ENCODE measurements at regions not wholly inside any gene's neighbourhood (a gene's known extent, or its start where the extent isn't known, plus 50 kb on each side); places are given as distances from the start of the nearest gene placed in this dataset.
"Not testable (repeated sequence)": the region's sequence is repeated elsewhere in the genome, so short reads cannot be mapped to it uniquely, and the experiment has no call there.

GRCh38 chr3:31096661-31097395 is 202.4 kb upstream of the GADL1 start:
- Mint-ChIP-seq H3K4me3 (no peak overlapping the region), H3K36me3 (ENCODE audit: low read depth) (no peaks in the 10 kb centered on the region), H3K27me3 (no peaks in the 10 kb centered on the region), H3K4me1 (peaks cover 15% of the 10 kb centered on the region), H3K9me3 (peaks cover 3% of the 10 kb centered on the region), H3K27ac (no peak overlapping the region)
- POLR2A ChIA-PET: no interaction called here
- CTCF ChIA-PET: interaction anchor here (1.3 kb wide), 1 partner anchor 9 kb away, joined by 6 read pairs; no protein-coding TSS in a partner anchor
- peak; percentile 8 for DNase-seq

GRCh38 chr3:31100519-31100918 is 206.1 kb upstream of the GADL1 start:
- CTCF ChIA-PET: interaction anchor here (0.6 kb wide), 1 partner anchor 11 kb away, joined by 3 read pairs; no protein-coding TSS in a partner anchor
- Mint-ChIP-seq H3K36me3 (ENCODE audit: low read depth) (peaks cover 2% of the 10 kb centered on the region), H3K9me3 (peaks cover 7% of the 10 kb centered on the region), H3K27me3 (no peaks in the 10 kb centered on the region), H3K27ac (no peak overlapping the region), H3K4me3 (no peak overlapping the region), H3K4me1 (peaks cover 17% of the 10 kb centered on the region)
- POLR2A ChIA-PET: no interaction called here
- no peak for DNase-seq

GRCh38 chr3:31101285-31101684 is 206.8 kb upstream of the GADL1 start:
- H3K27me3 Mint-ChIP-seq; H3K27ac Mint-ChIP-seq; H3K36me3 Mint-ChIP-seq (ENCODE audit: low read depth); POLR2A ChIA-PET; CTCF ChIA-PET; DNase-seq; H3K4me3 Mint-ChIP-seq; H3K9me3 Mint-ChIP-seq: not testable (repeated sequence)
- peaks cover 20% of the 10 kb centered on the region for H3K4me1 Mint-ChIP-seq

GRCh38 chr3:31102196-31102879 is 207.9 kb upstream of the GADL1 start:
- CTCF ChIA-PET: interaction anchor here (1.3 kb wide), 1 partner anchor 9 kb away, joined by 3 read pairs; no protein-coding TSS in a partner anchor
- H3K4me3 Mint-ChIP-seq: no peak overlapping the region
- no peak overlapping the region for H3K27ac Mint-ChIP-seq
- no peaks in the 10 kb centered on the region for H3K27me3 Mint-ChIP-seq
- H3K9me3 Mint-ChIP-seq: peaks cover 7% of the 10 kb centered on the region
- peaks cover 2% of the 10 kb centered on the region for H3K36me3 Mint-ChIP-seq (ENCODE audit: low read depth)
- DNase-seq: no peak
- peaks cover 18% of the 10 kb centered on the region for H3K4me1 Mint-ChIP-seq
- POLR2A ChIA-PET: no interaction called here

GRCh38 chr3:31103181-31103580 is 208.7 kb upstream of the GADL1 start:
- Mint-ChIP-seq H3K27me3 (no peaks in the 10 kb centered on the region), H3K27ac (no peak overlapping the region), H3K36me3 (ENCODE audit: low read depth) (peaks cover 2% of the 10 kb centered on the region), H3K4me1 (peaks cover 17% of the 10 kb centered on the region), H3K9me3 (peaks cover 9% of the 10 kb centered on the region), H3K4me3 (no peak overlapping the region)
- ChIA-PET CTCF (interaction anchor here (1.3 kb wide), 1 partner anchor 10 kb away, joined by 3 read pairs; no protein-coding TSS in a partner anchor), POLR2A (no interaction called here)
- DNase-seq: no peak

- Mint-ChIP-seq H3K4me1 (peaks cover 17% of the 10 kb centered on the region), H3K27ac (no peak overlapping the region), H3K4me3 (no peak overlapping the region), H3K36me3 (ENCODE audit: low read depth) (peaks cover 2% of the 10 kb centered on the region), H3K9me3 (peaks cover 13% of the 10 kb centered on the region), H3K27me3 (no peaks in the 10 kb centered on the region)
- POLR2A ChIA-PET: no interaction called here
- no peak for DNase-seq
- CTCF ChIA-PET: interaction anchor here (1.3 kb wide), 1 partner anchor 11 kb away, joined by 3 read pairs; no protein-coding TSS in a partner anchor
Observed at GRCh38 chr3:31103623-31104180, 209.2 kb upstream of the GADL1 start.

- H3K36me3 Mint-ChIP-seq (ENCODE audit: low read depth): peaks cover 3% of the 10 kb centered on the region
- no peaks in the 10 kb centered on the region for H3K27me3 Mint-ChIP-seq
- ChIA-PET POLR2A (no interaction called here), CTCF (interaction anchor here (1.6 kb wide), 1 partner anchor 8 kb away, joined by 6 read pairs; no protein-coding TSS in a partner anchor)
- peaks cover 17% of the 10 kb centered on the region for H3K4me1 Mint-ChIP-seq
- no peak overlapping the region for H3K4me3 Mint-ChIP-seq
- DNase-seq: no peak
- no peak overlapping the region for H3K27ac Mint-ChIP-seq
- peaks cover 14% of the 10 kb centered on the region for H3K9me3 Mint-ChIP-seq
Observed at GRCh38 chr3:31105011-31105410, 210.6 kb upstream of the GADL1 start.

GRCh38 chr3:31105438-31106077 is 211.1 kb upstream of the GADL1 start:
- Mint-ChIP-seq H3K27ac (no peak overlapping the region), H3K27me3 (no peaks in the 10 kb centered on the region), H3K4me3 (no peak overlapping the region), H3K9me3 (peaks cover 14% of the 10 kb centered on the region), H3K36me3 (ENCODE audit: low read depth) (peaks cover 3% of the 10 kb centered on the region), H3K4me1 (peaks cover 17% of the 10 kb centered on the region)
- peak; percentile 7 for DNase-seq
- CTCF ChIA-PET: interaction anchor here (1.6 kb wide), 1 partner anchor 9 kb away, joined by 6 read pairs; no protein-coding TSS in a partner anchor
- POLR2A ChIA-PET: no interaction called here

- H3K27me3 Mint-ChIP-seq: no peaks in the 10 kb centered on the region
- POLR2A ChIA-PET: no interaction called here
- peaks cover 17% of the 10 kb centered on the region for H3K9me3 Mint-ChIP-seq
- no peak for DNase-seq
- no peak overlapping the region for H3K27ac Mint-ChIP-seq
- peaks cover 3% of the 10 kb centered on the region for H3K36me3 Mint-ChIP-seq (ENCODE audit: low read depth)
- peaks cover 17% of the 10 kb centered on the region for H3K4me1 Mint-ChIP-seq
- CTCF ChIA-PET: interaction anchor here (1.1 to 1.6 kb wide), 2 partner anchors 10 kb away, joined by 3 to 6 read pairs; no protein-coding TSS in a partner anchor
- H3K4me3 Mint-ChIP-seq: no peak overlapping the region
Observed at GRCh38 chr3:31106204-31106603, 211.7 kb upstream of the GADL1 start.

- H3K36me3 Mint-ChIP-seq (ENCODE audit: low read depth): peaks cover 3% of the 10 kb centered on the region
- H3K9me3 Mint-ChIP-seq: peaks cover 17% of the 10 kb centered on the region
- no peak for DNase-seq
- POLR2A ChIA-PET: no interaction called here
- no peaks in the 10 kb centered on the region for H3K27me3 Mint-ChIP-seq
- CTCF ChIA-PET: interaction anchor here (1.1 kb wide), 1 partner anchor 9 kb away, joined by 3 read pairs; no protein-coding TSS in a partner anchor
- H3K4me1 Mint-ChIP-seq: peaks cover 17% of the 10 kb centered on the region
- H3K27ac Mint-ChIP-seq: no peak overlapping the region
- H3K4me3 Mint-ChIP-seq: no peak overlapping the region
Observed at GRCh38 chr3:31106912-31107311, 212.5 kb upstream of the GADL1 start.

GRCh38 chr3:31114929-31115283 is 220.4 kb upstream of the GADL1 start:
- H3K9me3 Mint-ChIP-seq: peaks cover 13% of the 10 kb centered on the region
- no peak for DNase-seq
- CTCF ChIA-PET: interaction anchor here (0.9 to 1.1 kb wide), 2 partner anchors 21 to 111 kb away, joined by 3 read pairs; no protein-coding TSS in a partner anchor
- H3K27ac Mint-ChIP-seq: no peak overlapping the region
- no peaks in the 10 kb centered on the region for H3K36me3 Mint-ChIP-seq (ENCODE audit: low read depth)
- no peaks in the 10 kb centered on the region for H3K27me3 Mint-ChIP-seq
- H3K4me3 Mint-ChIP-seq: no peak overlapping the region
- H3K4me1 Mint-ChIP-seq: no peaks in the 10 kb centered on the region
- POLR2A ChIA-PET: no interaction called here

GRCh38 chr3:31115531-31115930 is 221.1 kb upstream of the GADL1 start:
- CTCF ChIA-PET: interaction anchor here (0.8 to 1.2 kb wide), 2 partner anchors 9 to 21 kb away, joined by 3 read pairs; no protein-coding TSS in a partner anchor

More at GRCh38 chr3:31115531-31115930, 221.1 kb upstream of the GADL1 start:
- POLR2A ChIA-PET; H3K4me3 Mint-ChIP-seq; H3K36me3 Mint-ChIP-seq (ENCODE audit: low read depth); DNase-seq; H3K27me3 Mint-ChIP-seq; H3K4me1 Mint-ChIP-seq; H3K27ac Mint-ChIP-seq: not testable (repeated sequence)
- H3K9me3 Mint-ChIP-seq: peaks cover 13% of the 10 kb centered on the region

Data from activated CD4-positive, alpha-beta T cell treated with anti-CD3 and anti-CD28 coated beads, Interleukin-2, amount 10 ng/mL, durations not matched to agents 7 days and 5 days (primary cell).